Right hindlimb (tissue), 1 donor: ENCODE measurements at regions not wholly inside any gene's neighbourhood (a gene's known extent, or its start where the extent isn't known, plus 50 kb on each side); places are given as distances from the start of the nearest gene placed in this dataset.

Experiments used
- DNase-seq: peaks from one replicate; pipeline ENCODE4 v3.0.0-alpha.2; 2018

GRCh38 chr6:146886587-146887446 is 288.0 kb downstream of the ADGB start:
- DNase-seq = no peak

GRCh38 chr6:146887447-146888077 is 288.8 kb downstream of the ADGB start:
- DNase-seq = no peak

- DNase-seq = no peak
These were observed 290.5 kb downstream of the ADGB start for GRCh38 chr6:146889303-146889702.

- DNase-seq = no peak
These were observed 291.4 kb downstream of the ADGB start for GRCh38 chr6:146890172-146890571.

DNA sequence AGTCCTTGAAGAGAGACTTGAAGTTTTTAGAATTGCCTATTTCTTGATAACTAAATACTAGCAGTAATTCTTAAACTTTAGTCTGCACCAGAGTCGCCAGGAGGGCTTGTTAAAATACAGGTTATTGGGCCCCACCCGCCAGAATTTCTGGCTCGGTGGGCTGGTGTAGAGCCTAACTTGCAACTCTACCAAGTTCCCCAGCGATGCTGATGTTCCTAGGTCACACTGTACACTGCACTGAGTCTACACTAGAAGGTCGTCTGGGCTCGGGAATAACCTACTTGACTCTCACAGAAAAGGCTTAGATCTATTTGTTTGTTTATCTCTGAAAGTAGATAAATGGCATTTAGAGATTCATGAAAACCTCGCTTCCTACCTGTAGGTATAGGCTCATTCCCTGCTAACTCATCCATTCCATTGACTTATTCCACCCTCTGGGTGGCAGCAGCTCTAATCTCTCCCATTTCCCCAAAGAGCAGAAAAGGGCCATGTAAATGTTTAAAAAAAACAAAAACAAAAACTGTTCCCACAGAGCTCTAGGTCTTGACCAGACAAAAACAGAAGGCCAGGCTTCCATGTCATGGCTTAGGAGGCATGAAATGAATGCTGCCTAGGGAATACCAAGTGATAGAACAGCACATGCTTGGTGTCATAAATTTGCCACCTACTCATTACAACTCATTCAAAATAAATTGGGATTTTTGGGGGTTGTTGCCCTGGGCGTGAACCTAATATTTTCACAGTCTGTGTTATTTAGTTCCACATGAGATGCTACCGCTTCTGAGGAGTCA is 292.1 kb downstream of the ADGB start:
- no peak for DNase-seq

DNA sequence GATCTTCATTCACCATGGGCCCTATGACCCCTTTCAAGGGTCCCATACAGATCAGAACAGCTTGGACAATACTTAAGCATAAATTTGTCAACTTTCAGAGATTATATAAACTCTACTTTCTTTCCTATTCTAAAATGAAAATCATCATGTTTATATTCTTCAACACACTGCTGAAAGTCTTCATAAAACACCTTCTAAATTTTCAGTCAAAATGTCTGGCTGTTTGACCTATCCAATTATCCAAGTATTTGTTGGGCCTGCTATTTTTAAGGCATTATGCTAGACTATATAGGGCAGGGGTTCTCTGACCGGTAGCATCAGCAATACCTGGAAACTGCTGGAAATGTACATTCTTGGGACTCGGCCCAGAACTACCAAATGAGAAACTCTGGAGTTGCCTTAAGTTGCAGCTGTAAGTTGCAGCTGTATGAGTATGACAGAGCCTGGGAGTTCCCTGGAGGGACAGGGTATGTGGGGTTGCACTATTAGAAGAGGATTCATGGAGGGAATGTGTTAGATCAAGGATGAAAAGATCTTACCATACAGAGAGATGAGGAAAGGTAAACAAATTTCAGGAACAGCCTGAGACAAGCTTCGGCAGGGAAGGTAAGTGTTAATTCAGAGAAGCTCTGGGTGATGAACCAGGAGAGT is 293.0 kb downstream of the ADGB start:
- DNase-seq = peak; percentile 35

GRCh38 chr6:146892283-146892612 is 293.5 kb downstream of the ADGB start:
- no peak for DNase-seq

DNA sequence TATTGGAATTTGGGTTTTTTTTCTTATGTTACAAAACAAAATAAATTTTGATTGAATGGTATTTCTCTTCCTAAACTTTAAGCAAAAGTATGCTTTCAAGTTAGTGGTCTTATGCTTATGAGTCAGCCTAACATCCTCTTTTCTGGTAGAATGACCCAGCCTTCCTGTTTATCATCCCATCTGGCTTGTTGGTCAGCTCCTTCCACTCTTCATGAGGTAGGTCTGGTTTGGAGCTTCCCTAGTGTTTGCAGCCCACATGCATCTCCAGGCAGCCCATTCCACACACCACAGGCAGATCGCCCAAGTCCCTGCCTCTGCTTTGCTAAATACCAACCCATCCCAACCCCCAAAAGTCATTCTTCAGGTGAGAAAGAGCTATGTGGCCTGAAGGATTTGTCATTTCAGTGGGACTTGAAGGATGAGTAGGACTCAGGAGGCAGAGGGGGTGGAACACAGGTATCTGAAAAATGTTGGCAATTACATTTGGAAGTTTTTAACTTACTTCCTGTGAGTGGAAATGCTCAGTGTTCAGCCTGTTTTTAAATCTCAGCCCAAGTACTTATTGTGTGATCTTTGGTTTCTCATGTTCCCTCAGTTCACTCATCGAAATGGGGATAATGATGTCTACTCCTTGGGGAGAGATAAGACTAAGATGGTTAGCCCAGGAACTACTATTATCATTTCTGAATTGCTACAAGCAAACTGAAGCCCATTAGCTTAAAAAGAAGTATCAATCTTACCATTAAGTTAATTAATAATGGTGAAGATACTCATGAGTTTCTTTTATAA is 294.0 kb downstream of the ADGB start:
- no peak for DNase-seq

GRCh38 chr6:146893690-146894089 is 294.9 kb downstream of the ADGB start:
- no peak for DNase-seq

DNA sequence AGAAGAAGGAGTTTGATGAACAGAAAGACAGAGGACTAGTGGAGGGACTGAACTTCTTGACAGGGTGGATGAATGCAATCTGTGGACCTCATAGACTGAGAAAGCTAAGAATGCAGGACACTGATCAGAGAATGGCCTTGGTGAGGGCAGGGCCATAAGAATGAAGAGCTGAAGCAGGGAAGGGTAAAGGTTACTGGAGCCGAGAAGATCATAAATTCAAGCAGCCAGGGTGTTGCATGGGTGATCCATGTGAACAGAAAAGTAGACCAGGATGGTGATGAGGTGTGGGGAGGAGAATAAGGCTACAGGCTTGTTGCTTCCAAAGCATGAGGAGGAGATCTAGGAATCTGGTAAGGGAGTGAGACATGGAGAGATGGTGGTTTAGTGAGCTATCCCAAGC is 295.9 kb downstream of the ADGB start:
- no peak for DNase-seq

GRCh38 chr6:146895101-146895771 is 296.5 kb downstream of the ADGB start:
- no peak for DNase-seq

- DNase-seq = no peak
These were observed 296.9 kb downstream of the ADGB start for GRCh38 chr6:146895772-146896061.

GRCh38 chr6:146896062-146896813 is 297.5 kb downstream of the ADGB start:
- DNase-seq = no peak

DNA sequence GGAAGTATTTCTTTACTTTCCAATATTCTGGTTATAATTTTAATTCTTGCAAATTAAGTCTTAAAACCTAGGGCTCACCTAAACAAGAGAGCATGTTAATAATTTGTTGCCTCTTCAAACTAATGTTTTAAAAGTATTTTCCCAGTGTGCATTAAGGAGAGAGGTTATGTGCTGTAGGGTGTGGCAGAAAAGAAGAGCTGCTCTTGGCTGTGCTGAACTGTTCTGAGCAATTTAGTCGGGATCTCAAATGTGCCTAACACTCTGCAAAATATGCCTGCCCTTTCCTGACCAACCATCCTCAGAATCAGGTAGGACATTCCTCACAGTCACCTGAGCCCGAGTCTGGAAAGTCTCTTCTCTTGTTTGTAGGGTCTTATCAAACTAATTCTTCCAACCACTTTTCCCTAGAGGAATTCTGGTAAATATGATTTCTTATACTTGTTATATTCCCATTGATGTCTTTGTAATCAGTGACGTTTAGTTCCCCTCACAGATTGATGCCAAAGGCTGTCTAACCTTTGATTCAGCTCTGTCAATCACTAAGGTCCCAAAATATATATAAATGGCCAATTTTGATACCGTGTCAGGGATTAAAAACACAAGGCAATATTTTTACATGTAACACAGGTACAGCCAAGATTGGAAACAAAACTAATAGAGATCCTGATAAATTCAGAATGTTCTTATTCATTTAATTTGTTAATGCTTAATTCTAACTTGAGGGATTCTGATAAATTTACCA is 298.4 kb downstream of the ADGB start:
- DNase-seq = no peak

DNA sequence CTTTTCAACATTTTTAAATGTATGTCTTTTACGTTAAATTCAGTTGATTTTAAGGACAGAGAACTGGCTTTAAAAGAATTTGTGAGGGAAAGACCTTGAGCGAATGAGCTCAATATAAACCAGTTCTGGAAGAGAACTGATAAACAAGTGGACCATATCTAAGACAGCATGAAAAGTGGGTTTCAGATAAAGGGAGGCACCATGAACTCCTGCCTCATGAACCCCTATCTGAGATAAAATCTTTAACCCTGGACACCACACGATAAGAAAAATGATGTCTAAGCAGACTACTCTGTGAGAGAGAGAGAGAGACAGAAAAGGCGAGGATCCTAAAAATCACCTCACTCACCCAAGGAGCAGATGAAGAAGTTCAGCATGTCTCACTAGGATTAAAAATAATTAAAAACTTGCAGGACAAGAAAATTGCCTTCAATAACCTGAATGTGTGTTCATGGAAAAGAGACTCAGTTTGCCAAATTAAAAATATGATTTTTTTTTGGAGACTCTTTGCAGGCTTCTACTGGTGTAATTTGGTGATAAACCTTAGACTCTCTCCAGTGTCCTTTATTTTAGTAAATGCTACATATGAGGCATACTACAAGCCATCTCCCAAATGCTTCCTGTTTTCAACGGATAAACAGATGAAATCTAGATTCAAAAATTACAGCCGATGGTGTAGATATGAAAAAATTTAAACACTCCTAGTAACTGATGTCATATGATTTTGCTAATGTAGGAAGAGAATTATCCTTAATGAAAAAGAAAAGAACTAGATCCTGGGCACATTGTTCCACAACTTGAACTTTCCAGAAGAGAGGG is 299.5 kb downstream of the ADGB start:
- DNase-seq = no peak

DNA sequence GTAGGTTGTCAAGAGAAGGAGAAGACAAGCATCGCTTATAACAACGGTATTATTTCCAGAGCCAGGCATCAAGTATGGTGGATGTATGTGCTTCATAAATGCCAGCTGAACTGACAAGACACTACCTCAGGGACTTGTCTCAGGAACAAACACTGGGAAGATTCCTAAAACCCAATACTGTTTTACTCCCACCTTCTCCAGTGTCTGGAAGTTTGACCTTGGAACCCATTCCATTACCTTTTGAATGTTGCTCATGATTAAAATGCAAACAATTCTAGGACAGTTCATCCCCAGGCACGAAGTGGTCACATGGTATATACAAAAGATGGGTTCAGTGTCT is 300.1 kb downstream of the ADGB start:
- DNase-seq = no peak

- DNase-seq = no peak
These were observed 302.0 kb upstream of the STXBP5 start for GRCh38 chr6:146901940-146902816.

DNA sequence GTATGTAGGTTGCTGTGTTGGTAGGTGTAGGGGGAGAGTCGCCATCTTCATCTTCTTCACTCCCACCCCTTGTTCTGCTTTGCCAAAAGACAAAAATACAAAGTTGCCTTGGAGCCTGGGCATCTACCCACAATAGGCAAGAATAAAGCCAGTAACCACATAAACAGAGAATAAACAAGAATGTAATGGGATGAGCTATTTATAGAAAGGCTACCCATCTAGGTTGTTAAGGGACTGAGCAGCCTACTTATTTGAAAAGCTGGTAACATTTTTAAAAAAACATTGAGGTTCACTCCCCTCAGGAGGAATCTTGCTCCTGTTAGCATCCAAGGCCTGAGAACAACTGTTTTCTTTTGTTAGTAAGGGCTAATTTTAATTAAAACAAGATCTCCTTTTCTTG is 301.4 kb upstream of the STXBP5 start:
- no peak for DNase-seq

DNA sequence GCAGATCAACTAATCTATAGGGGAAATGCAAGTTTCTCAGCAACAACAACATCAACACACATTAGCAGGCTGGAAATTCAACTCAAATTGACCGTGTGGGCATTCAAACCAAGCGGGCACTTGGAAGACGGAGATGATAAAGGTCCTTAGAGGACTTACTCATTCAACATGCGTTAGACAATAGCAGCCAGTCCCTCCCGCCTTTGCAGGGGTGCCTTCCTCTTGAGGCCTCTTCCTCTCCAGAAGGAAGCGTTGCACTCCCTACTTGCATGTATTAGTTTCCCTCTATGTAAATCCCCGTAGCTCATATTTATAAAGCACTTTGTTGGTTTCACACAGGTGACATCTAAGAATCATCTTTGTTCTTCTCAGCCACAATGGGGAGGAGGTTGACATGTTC is 300.8 kb upstream of the STXBP5 start:
- DNase-seq = no peak
